SK-N-SH treated with all-trans-retinoic acid at 6 μM for 48 hours (cell line): ENCODE measurements at regions not wholly inside any gene's neighbourhood (a gene's known extent, or its start where the extent isn't known, plus 50 kb on each side); places are given as distances from the start of the nearest gene placed in this dataset.

Experiments
- ATAC-seq: fragments of 200-7000 bp; cut with Tn5 transposase; 3 replicates; pipeline ENCODE4 v1.9.1; 2020; ENCODE audit warnings: mild to moderate bottlenecking, moderate library complexity
- ARNTL ChIP-seq: fragments of 450-650 bp; formaldehyde crosslinking; IDR thresholded peaks from 2 replicates; pipeline ENCODE4 v1.5.0; 2020; ENCODE audit warnings: low read depth, mild to moderate bottlenecking, moderate library complexity, borderline replicate concordance
- BACH2 ChIP-seq: fragments of 250-450 bp; sonication (Bioruptor Pico); IDR thresholded peaks from 2 replicates; pipeline ENCODE4 v1.9.0; 2021; ENCODE audit warnings: mild to moderate bottlenecking, borderline replicate concordance
- CREB5 ChIP-seq: fragments of 250-450 bp; sonication (Bioruptor Pico); IDR thresholded peaks from 2 replicates; pipeline ENCODE4 v1.5.1; 2020; ENCODE audit warnings: low read depth, mild to moderate bottlenecking, moderate library complexity
- CSDC2 ChIP-seq: fragments of 250-450 bp; sonication (Bioruptor Pico); IDR thresholded peaks from 2 replicates; pipeline ENCODE4 v1.5.0; 2020; ENCODE audit warnings: mild to moderate bottlenecking, moderate library complexity
- CSRNP3 ChIP-seq: fragments of 250-450 bp; sonication (Bioruptor Pico); IDR thresholded peaks from 2 replicates; pipeline ENCODE4 v1.5.1; 2021; ENCODE audit warnings: mild to moderate bottlenecking, moderate library complexity
- ESRRG ChIP-seq: fragments of 250-450 bp; sonication (Bioruptor Pico); IDR thresholded peaks from 2 replicates; pipeline ENCODE4 v1.6.1; 2021; ENCODE audit warnings: mild to moderate bottlenecking
- GLIS3 ChIP-seq: fragments of 250-450 bp; sonication (Bioruptor Pico); IDR thresholded peaks from 2 replicates; pipeline ENCODE4 v1.5.0; 2020; ENCODE audit warnings: mild to moderate bottlenecking, moderate library complexity
- ISL1 ChIP-seq: fragments of 250-450 bp; sonication (Bioruptor Pico); IDR thresholded peaks from 2 replicates; pipeline ENCODE4 v2.1.2; 2022; ENCODE audit warnings: mild to moderate bottlenecking, moderate library complexity
- OSR1 ChIP-seq: fragments of 250-450 bp; sonication (Bioruptor Pico); IDR thresholded peaks from 2 replicates; pipeline ENCODE4 v1.8.0; 2022; ENCODE audit warnings: moderate library complexity, mild to moderate bottlenecking, inconsistent platforms
- PATZ1 ChIP-seq: fragments of 250-450 bp; sonication (Bioruptor Pico); IDR thresholded peaks from 2 replicates; pipeline ENCODE4 v1.8.0; 2020; ENCODE audit warnings: mild to moderate bottlenecking, moderate library complexity, borderline replicate concordance
- POU6F1 ChIP-seq: fragments of 250-450 bp; sonication (Bioruptor Pico); IDR thresholded peaks from 2 replicates; pipeline ENCODE4 v1.8.0; 2021; ENCODE audit warnings: low read depth, mild to moderate bottlenecking, moderate library complexity, borderline replicate concordance
- PPARA ChIP-seq: fragments of 250-450 bp; sonication (Bioruptor Pico); IDR thresholded peaks from 2 replicates; pipeline ENCODE4 v1.5.0; 2020; ENCODE audit warnings: mild to moderate bottlenecking, borderline replicate concordance
- RARB ChIP-seq: fragments of 250-450 bp; sonication (Bioruptor Pico); IDR thresholded peaks from 2 replicates; pipeline ENCODE4 v1.8.0; 2021; ENCODE audit warnings: mild to moderate bottlenecking, moderate library complexity
- SNAI2 ChIP-seq: fragments of 250-450 bp; sonication (Bioruptor Pico); IDR thresholded peaks from 2 replicates; pipeline ENCODE4 v1.5.0; 2020; ENCODE audit warnings: mild to moderate bottlenecking, moderate library complexity
- TCF4 ChIP-seq: fragments of 250-450 bp; sonication (Bioruptor Pico); IDR thresholded peaks from 2 replicates; pipeline ENCODE4 v1.8.0; 2021; ENCODE audit warnings: mild to moderate bottlenecking, moderate library complexity, borderline replicate concordance
- TOX ChIP-seq: fragments of 250-450 bp; sonication (Bioruptor Pico); IDR thresholded peaks from 2 replicates; pipeline ENCODE4 v1.8.0; 2021; ENCODE audit warnings: mild to moderate bottlenecking, moderate library complexity, borderline replicate concordance
- TSHZ2 ChIP-seq: fragments of 250-450 bp; sonication (Bioruptor Pico); IDR thresholded peaks from 2 replicates; pipeline ENCODE4 v1.5.0; 2020; ENCODE audit warnings: mild to moderate bottlenecking, moderate library complexity
- ZC3H10 ChIP-seq: fragments of 250-450 bp; sonication (Bioruptor Pico); IDR thresholded peaks from 2 replicates; pipeline ENCODE4 v1.5.1; 2021; ENCODE audit warnings: mild to moderate bottlenecking, moderate library complexity
- ZFP3 ChIP-seq: fragments of 250-450 bp; sonication (Bioruptor Pico); IDR thresholded peaks from 2 replicates; pipeline ENCODE4 v1.5.0; 2020; ENCODE audit warnings: mild to moderate bottlenecking, moderate library complexity
- ZFP30 ChIP-seq: fragments of 450-650 bp; formaldehyde crosslinking; IDR thresholded peaks from 2 replicates; pipeline ENCODE4 v1.5.0; 2022; ENCODE audit warnings: mild to moderate bottlenecking, moderate library complexity
- ZNF565 ChIP-seq: fragments of 450-650 bp; formaldehyde crosslinking; conservative IDR thresholded peaks from 2 replicates; pipeline ENCODE4 v1.5.0; 2020; ENCODE audit warnings: low read depth, mild to moderate bottlenecking, moderate library complexity
- ZNF70 ChIP-seq: fragments of 450-650 bp; formaldehyde crosslinking; IDR thresholded peaks from 2 replicates; pipeline ENCODE4 v1.5.0; 2020; ENCODE audit warnings: mild to moderate bottlenecking, moderate library complexity
- ZNF8 ChIP-seq: fragments of 450-650 bp; formaldehyde crosslinking; IDR thresholded peaks from 2 replicates; pipeline ENCODE4 v1.5.0; 2020; ENCODE audit warnings: mild to moderate bottlenecking, moderate library complexity

- no peak for ATAC-seq
- no peak for TF ChIP-seq GLIS3
- no peak for TF ChIP-seq CSDC2 (CRISPR knock-in tag)
- no peak for TF ChIP-seq CREB5 (CRISPR knock-in tag)
- TF ChIP-seq ZNF70: no peak
- TF ChIP-seq TOX: no peak
- no peak for TF ChIP-seq SNAI2
- no peak for TF ChIP-seq BACH2 (CRISPR knock-in tag)
- no peak for TF ChIP-seq ZNF8
- TF ChIP-seq ZFP3: no peak
- TF ChIP-seq PPARA (CRISPR knock-in tag): no peak
- TF ChIP-seq CSRNP3 (CRISPR knock-in tag): no peak
- no peak for TF ChIP-seq ZFP30 (CRISPR knock-in tag)
- no peak for TF ChIP-seq ISL1 (CRISPR knock-in tag)
- TF ChIP-seq POU6F1 (CRISPR knock-in tag): no peak
- no peak for TF ChIP-seq TCF4 (CRISPR knock-in tag)
Measured at GRCh38 chr7:97372882-97373281, 255.4 kb downstream of the SDHAF3 start.

GRCh38 chr7:97373736-97374135, 256.2 kb downstream of the SDHAF3 start:
- TF ChIP-seq CSDC2 (CRISPR knock-in tag): no peak
- TF ChIP-seq ESRRG (CRISPR knock-in tag): no peak
- TF ChIP-seq TOX: no peak
- TF ChIP-seq TSHZ2: no peak
- TF ChIP-seq BACH2 (CRISPR knock-in tag): no peak
- ATAC-seq: no peak

GRCh38 chr7:97377713-97378112, 260.2 kb downstream of the SDHAF3 start:
- ATAC-seq: no peak
- TF ChIP-seq ESRRG (CRISPR knock-in tag) (no peak), SNAI2 (no peak), POU6F1 (CRISPR knock-in tag) (no peak), ZNF70 (no peak), ZNF565 (CRISPR knock-in tag) (no peak), RARB (CRISPR knock-in tag) (no peak), TCF4 (CRISPR knock-in tag) (no peak), ZFP3 (no peak), BACH2 (CRISPR knock-in tag) (no peak), PATZ1 (CRISPR knock-in tag) (no peak), CSDC2 (CRISPR knock-in tag) (no peak), OSR1 (CRISPR knock-in tag) (no peak), ARNTL (no peak), ISL1 (CRISPR knock-in tag) (no peak), ZC3H10 (no peak), GLIS3 (no peak), PPARA (CRISPR knock-in tag) (no peak), CSRNP3 (CRISPR knock-in tag) (no peak)
